ENCODE measurements at regions not wholly inside any gene's neighbourhood (a gene's known extent, or its start where the extent isn't known, plus 50 kb on each side); places are given as distances from the start of the nearest gene placed in this dataset.

GRCh38 chr2:76274160-76274559 is 563.4 kb upstream of the GCFC2 start:
- no peak overlapping the region for H3K4me3 ChIP-seq (ENCODE audit: insufficient read depth, low read length, poor library complexity, severe bottlenecking)
- H2AFZ ChIP-seq (ENCODE audit: low read depth, low read length, severe bottlenecking): no peak overlapping the region
- H3K79me2 ChIP-seq (ENCODE audit: insufficient read depth, low read length): no peaks in the 10 kb centered on the region
- no peaks in the 10 kb centered on the region for H3K9me2 ChIP-seq (replicated peaks; ENCODE audit: insufficient read depth, low read length)
- H3K27ac ChIP-seq (ENCODE audit: low read depth, low read length): no peak overlapping the region
- H3K9me3 ChIP-seq (ENCODE audit: insufficient read depth, low read length): no peaks in the 10 kb centered on the region
- TF ChIP-seq CTCF (IDR thresholded peaks at IDR 0.05; ENCODE audit: insufficient read depth, low read length, poor library complexity, severe bottlenecking) (no peak), EZH2phosphoT487 (conservative IDR thresholded peaks at IDR 0.05; ENCODE audit: low read length) (no peak)
- H3K27me3 ChIP-seq (ENCODE audit: low read length): no peaks in the 10 kb centered on the region
- H3F3A ChIP-seq (ENCODE audit: insufficient read depth): no peaks in the 10 kb centered on the region
- no peaks in the 10 kb centered on the region for H3K36me3 ChIP-seq (ENCODE audit: low read length)
- H3K9ac ChIP-seq (ENCODE audit: low read length): no peak overlapping the region
- no peaks in the 10 kb centered on the region for H4K20me1 ChIP-seq (ENCODE audit: low read depth, low read length)
- H3K4me2 ChIP-seq (ENCODE audit: low read depth, low read length, poor library complexity, severe bottlenecking): no peak overlapping the region

- H4K20me1 ChIP-seq (ENCODE audit: low read depth, low read length): no peaks in the 10 kb centered on the region
- no peaks in the 10 kb centered on the region for H3K9me3 ChIP-seq (ENCODE audit: insufficient read depth, low read length)
- H3K4me3 ChIP-seq (ENCODE audit: insufficient read depth, low read length, poor library complexity, severe bottlenecking): no peak overlapping the region
- no peak for TF ChIP-seq CTCF (IDR thresholded peaks at IDR 0.05; ENCODE audit: insufficient read depth, low read length, poor library complexity, severe bottlenecking)
- TF ChIP-seq EZH2phosphoT487 (conservative IDR thresholded peaks at IDR 0.05; ENCODE audit: low read length): no peak
- H2AFZ ChIP-seq (ENCODE audit: low read depth, low read length, severe bottlenecking): no peak overlapping the region
- H3K79me2 ChIP-seq (ENCODE audit: insufficient read depth, low read length): no peaks in the 10 kb centered on the region
- H3K9ac ChIP-seq (ENCODE audit: low read length): no peak overlapping the region
- no peak overlapping the region for H3K27ac ChIP-seq (ENCODE audit: low read depth, low read length)
- no peak overlapping the region for H3K4me2 ChIP-seq (ENCODE audit: low read depth, low read length, poor library complexity, severe bottlenecking)
- no peaks in the 10 kb centered on the region for H3F3A ChIP-seq (ENCODE audit: insufficient read depth)
- H3K27me3 ChIP-seq (ENCODE audit: low read length): no peaks in the 10 kb centered on the region
- H3K36me3 ChIP-seq (ENCODE audit: low read length): no peaks in the 10 kb centered on the region
- H3K9me2 ChIP-seq (replicated peaks; ENCODE audit: insufficient read depth, low read length): no peaks in the 10 kb centered on the region
Measured at GRCh38 chr2:76270096-76270710, 559.5 kb upstream of the GCFC2 start.

GRCh38 chr2:76268902-76269620 is 558.3 kb upstream of the GCFC2 start:
- Histone ChIP-seq H3K27ac (ENCODE audit: low read depth, low read length) (no peak overlapping the region), H3K9me3 (ENCODE audit: insufficient read depth, low read length) (no peaks in the 10 kb centered on the region), H3K9ac (ENCODE audit: low read length) (no peak overlapping the region), H3F3A (ENCODE audit: insufficient read depth) (no peaks in the 10 kb centered on the region), H4K20me1 (ENCODE audit: low read depth, low read length) (no peaks in the 10 kb centered on the region), H3K9me2 (replicated peaks; ENCODE audit: insufficient read depth, low read length) (no peaks in the 10 kb centered on the region), H3K4me2 (ENCODE audit: low read depth, low read length, poor library complexity, severe bottlenecking) (no peak overlapping the region), H3K27me3 (ENCODE audit: low read length) (no peaks in the 10 kb centered on the region), H3K36me3 (ENCODE audit: low read length) (no peaks in the 10 kb centered on the region), H2AFZ (ENCODE audit: low read depth, low read length, severe bottlenecking) (no peak overlapping the region), H3K79me2 (ENCODE audit: insufficient read depth, low read length) (no peaks in the 10 kb centered on the region), H3K4me3 (ENCODE audit: insufficient read depth, low read length, poor library complexity, severe bottlenecking) (no peak overlapping the region)
- TF ChIP-seq EZH2phosphoT487 (conservative IDR thresholded peaks at IDR 0.05; ENCODE audit: low read length): no peak
- no peak for TF ChIP-seq CTCF (IDR thresholded peaks at IDR 0.05; ENCODE audit: insufficient read depth, low read length, poor library complexity, severe bottlenecking)
